ENCODE measurements at regions not wholly inside any gene's neighbourhood (a gene's known extent, or its start where the extent isn't known, plus 50 kb on each side); places are given as distances from the start of the nearest gene placed in this dataset.

GRCh38 chr11:62073061-62073460 is 50.8 kb upstream of the INCENP start:
- ATAC-seq (replicated peaks in 1 of 2), result no peak

GRCh38 chr11:62071408-62071807 is 52.4 kb upstream of the INCENP start:
- peak in 1 of 2 donors; percentile 10 for DNase-seq
- peak; percentile 53 to 75 for ATAC-seq (replicated peaks in 1 of 2)
- no peaks in the 10 kb centered on the region for H3K36me3 Mint-ChIP-seq (ENCODE audit: insufficient read depth in 2 of 2)
- peaks cover 20% of the 10 kb centered on the region for H3K4me1 Mint-ChIP-seq (ENCODE audit: low read depth)
- H3K27ac Mint-ChIP-seq, result no peak overlapping the region
- H3K27me3 Mint-ChIP-seq (ENCODE audit: low read depth), result peaks cover 6% of the 10 kb centered on the region
- no peaks in the 10 kb centered on the region for H3K9me3 Mint-ChIP-seq
- no peak overlapping the region for H3K4me3 Mint-ChIP-seq

More at GRCh38 chr11:62073061-62073460, 50.8 kb upstream of the INCENP start:
- DNase-seq, result no peak
- Mint-ChIP-seq H3K27ac (peak overlapping the region; percentile 65), H3K36me3 (ENCODE audit: insufficient read depth in 2 of 2) (no peaks in the 10 kb centered on the region), H3K9me3 (no peaks in the 10 kb centered on the region), H3K27me3 (ENCODE audit: low read depth) (peaks cover 6% of the 10 kb centered on the region), H3K4me1 (ENCODE audit: low read depth) (peaks cover 20% of the 10 kb centered on the region), H3K4me3 (no peak overlapping the region)

GRCh38 chr11:62069986-62070919 is 53.6 kb upstream of the INCENP start:
- Mint-ChIP-seq H3K9me3 (no peaks in the 10 kb centered on the region), H3K36me3 (ENCODE audit: insufficient read depth in 2 of 2) (no peaks in the 10 kb centered on the region), H3K27me3 (ENCODE audit: low read depth) (peaks cover 6% of the 10 kb centered on the region), H3K4me1 (ENCODE audit: low read depth) (peaks cover 20% of the 10 kb centered on the region), H3K4me3 (no peak overlapping the region), H3K27ac (no peak overlapping the region)
- ATAC-seq (replicated peaks in 1 of 2) (no peak), DNase-seq (no peak)

GRCh38 chr11:62069374-62069773 is 54.4 kb upstream of the INCENP start:
- Mint-ChIP-seq H3K9me3 (no peaks in the 10 kb centered on the region), H3K27ac (no peak overlapping the region), H3K36me3 (ENCODE audit: insufficient read depth in 2 of 2) (no peaks in the 10 kb centered on the region)

GRCh38 chr11:62068730-62069129 is 55.1 kb upstream of the INCENP start:
- ATAC-seq (replicated peaks in 1 of 2) (no peak), DNase-seq (no peak)
- no peak overlapping the region for H3K27ac Mint-ChIP-seq
- H3K27me3 Mint-ChIP-seq (ENCODE audit: low read depth), result peaks cover 6% of the 10 kb centered on the region
- no peaks in the 10 kb centered on the region for H3K9me3 Mint-ChIP-seq
- H3K4me1 Mint-ChIP-seq (ENCODE audit: low read depth), result peaks cover 20% of the 10 kb centered on the region
- no peaks in the 10 kb centered on the region for H3K36me3 Mint-ChIP-seq (ENCODE audit: insufficient read depth in 2 of 2)
- no peak overlapping the region for H3K4me3 Mint-ChIP-seq

More at GRCh38 chr11:62069374-62069773, 54.4 kb upstream of the INCENP start:
- Mint-ChIP-seq H3K4me3 (peak overlapping the region; percentile 3 to 36), H3K4me1 (ENCODE audit: low read depth) (peaks cover 20% of the 10 kb centered on the region), H3K27me3 (ENCODE audit: low read depth) (peaks cover 6% of the 10 kb centered on the region)
- ATAC-seq (replicated peaks in 1 of 2) (peak; percentile 89 to 91), DNase-seq (peak; percentile 14 to 36)

- no peak overlapping the region for H3K27ac Mint-ChIP-seq
- H3K36me3 Mint-ChIP-seq (ENCODE audit: insufficient read depth in 2 of 2), result no peaks in the 10 kb centered on the region
- H3K4me1 Mint-ChIP-seq (ENCODE audit: low read depth), result peaks cover 20% of the 10 kb centered on the region
- H3K9me3 Mint-ChIP-seq, result no peaks in the 10 kb centered on the region
- H3K27me3 Mint-ChIP-seq (ENCODE audit: low read depth), result peaks cover 6% of the 10 kb centered on the region
- DNase-seq (no peak), ATAC-seq (replicated peaks in 1 of 2) (no peak)
- no peak overlapping the region for H3K4me3 Mint-ChIP-seq
Measured at GRCh38 chr11:62067741-62068140, 56.1 kb upstream of the INCENP start.

- Mint-ChIP-seq H3K27me3 (ENCODE audit: low read depth) (peaks cover 6% of the 10 kb centered on the region), H3K27ac (no peak overlapping the region), H3K4me1 (ENCODE audit: low read depth) (peaks cover 10% of the 10 kb centered on the region), H3K4me3 (no peak overlapping the region), H3K9me3 (no peaks in the 10 kb centered on the region), H3K36me3 (ENCODE audit: insufficient read depth in 2 of 2) (no peaks in the 10 kb centered on the region)
- DNase-seq (no peak), ATAC-seq (replicated peaks in 1 of 2) (no peak)
Measured at GRCh38 chr11:62064221-62064620, 59.6 kb upstream of the INCENP start.

GRCh38 chr11:62062223-62062861 is 61.5 kb upstream of the INCENP start:
- Mint-ChIP-seq H3K27ac (no peak overlapping the region), H3K4me1 (ENCODE audit: low read depth) (no peaks in the 10 kb centered on the region), H3K36me3 (ENCODE audit: insufficient read depth in 2 of 2) (no peaks in the 10 kb centered on the region), H3K27me3 (ENCODE audit: low read depth) (no peaks in the 10 kb centered on the region), H3K9me3 (no peaks in the 10 kb centered on the region), H3K4me3 (no peak overlapping the region)
- DNase-seq, result peak in 1 of 2 donors; percentile 12
- peak; percentile 15 to 85 for ATAC-seq (replicated peaks in 1 of 2)

- no peak overlapping the region for H3K4me3 Mint-ChIP-seq
- H3K27ac Mint-ChIP-seq, result no peak overlapping the region
- no peaks in the 10 kb centered on the region for H3K9me3 Mint-ChIP-seq
- no peaks in the 10 kb centered on the region for H3K4me1 Mint-ChIP-seq (ENCODE audit: low read depth)
- no peaks in the 10 kb centered on the region for H3K27me3 Mint-ChIP-seq (ENCODE audit: low read depth)
- ATAC-seq (replicated peaks in 1 of 2), result no peak
- no peak for DNase-seq
- no peaks in the 10 kb centered on the region for H3K36me3 Mint-ChIP-seq (ENCODE audit: insufficient read depth in 2 of 2)
Measured at GRCh38 chr11:62061356-62062222, 62.2 kb upstream of the INCENP start.

GRCh38 chr11:62057069-62057468 is 66.7 kb upstream of the INCENP start:
- Mint-ChIP-seq H3K27me3 (ENCODE audit: low read depth) (no peaks in the 10 kb centered on the region), H3K4me1 (ENCODE audit: low read depth) (no peaks in the 10 kb centered on the region), H3K27ac (no peak overlapping the region), H3K36me3 (ENCODE audit: insufficient read depth in 2 of 2) (no peaks in the 10 kb centered on the region), H3K9me3 (no peaks in the 10 kb centered on the region), H3K4me3 (no peak overlapping the region)
- no peak for DNase-seq
- ATAC-seq (replicated peaks in 1 of 2), result no peak

GRCh38 chr11:62055970-62056369 is 67.8 kb upstream of the INCENP start:
- DNase-seq (no peak), ATAC-seq (replicated peaks in 1 of 2) (no peak)
- H3K4me3 Mint-ChIP-seq, result no peak overlapping the region
- H3K27me3 Mint-ChIP-seq (ENCODE audit: low read depth), result no peaks in the 10 kb centered on the region
- H3K4me1 Mint-ChIP-seq (ENCODE audit: low read depth), result no peaks in the 10 kb centered on the region
- no peaks in the 10 kb centered on the region for H3K9me3 Mint-ChIP-seq
- H3K27ac Mint-ChIP-seq, result no peak overlapping the region
- H3K36me3 Mint-ChIP-seq (ENCODE audit: insufficient read depth in 2 of 2), result no peaks in the 10 kb centered on the region

GRCh38 chr11:62054484-62055121 is 69.2 kb upstream of the INCENP start:
- H3K4me3 Mint-ChIP-seq, result no peak overlapping the region
- no peaks in the 10 kb centered on the region for H3K4me1 Mint-ChIP-seq (ENCODE audit: low read depth)
- no peak overlapping the region for H3K27ac Mint-ChIP-seq
- no peaks in the 10 kb centered on the region for H3K36me3 Mint-ChIP-seq (ENCODE audit: insufficient read depth in 2 of 2)
- DNase-seq (peak in 1 of 2 donors; percentile 6), ATAC-seq (replicated peaks in 1 of 2) (no peak)
- H3K9me3 Mint-ChIP-seq, result no peaks in the 10 kb centered on the region
- no peaks in the 10 kb centered on the region for H3K27me3 Mint-ChIP-seq (ENCODE audit: low read depth)
